ENCODE measurements at regions not wholly inside any gene's neighbourhood (a gene's known extent, or its start where the extent isn't known, plus 50 kb on each side); places are given as distances from the start of the nearest gene placed in this dataset.

DNA sequence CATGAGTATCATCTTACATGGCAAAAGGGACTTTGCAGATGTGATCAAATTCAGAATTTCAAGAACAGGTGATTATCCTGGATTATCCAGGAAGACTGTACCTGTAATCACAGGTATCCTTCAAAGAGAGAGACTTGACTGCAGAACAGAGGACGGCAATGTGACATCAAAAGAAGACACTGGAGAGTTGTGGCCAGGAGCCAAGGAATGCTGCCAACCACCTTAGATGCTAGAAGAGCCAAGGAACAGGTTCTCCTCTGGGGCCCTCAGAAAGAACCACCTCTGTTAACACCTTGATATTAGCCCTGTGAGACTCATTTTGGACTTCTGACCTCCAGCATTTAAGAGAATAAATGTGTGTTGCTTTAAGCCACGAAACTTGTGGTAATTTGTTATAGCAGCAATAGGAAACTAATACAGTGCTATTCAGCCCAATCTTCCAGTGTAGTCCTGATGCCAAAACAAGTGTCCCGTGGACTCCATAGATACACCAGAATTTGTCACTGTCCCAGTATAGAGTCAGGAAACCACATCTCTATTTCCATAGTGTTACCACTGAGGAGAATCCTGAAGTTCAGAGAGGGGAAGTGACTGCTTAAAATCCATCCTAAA, 330.6 kb upstream of the TLE3 start:
- TF ChIP-seq TAF1 (IDR thresholded peaks at IDR 0.05; ENCODE audit: borderline replicate concordance, insufficient read depth, low read length) (no peak), FOXP2 (optimal IDR thresholded peaks at IDR 0.05; ENCODE audit: borderline replicate concordance, extremely low read depth, extremely low read length, insufficient read depth) (no peak), POLR2AphosphoS5 (IDR thresholded peaks at IDR 0.05; ENCODE audit: low read depth, low read length) (no peak), SIN3A (IDR thresholded peaks at IDR 0.05; ENCODE audit: borderline replicate concordance, insufficient read depth, low read length) (no peak)
- TF ChIP-seq, protein P1, sequence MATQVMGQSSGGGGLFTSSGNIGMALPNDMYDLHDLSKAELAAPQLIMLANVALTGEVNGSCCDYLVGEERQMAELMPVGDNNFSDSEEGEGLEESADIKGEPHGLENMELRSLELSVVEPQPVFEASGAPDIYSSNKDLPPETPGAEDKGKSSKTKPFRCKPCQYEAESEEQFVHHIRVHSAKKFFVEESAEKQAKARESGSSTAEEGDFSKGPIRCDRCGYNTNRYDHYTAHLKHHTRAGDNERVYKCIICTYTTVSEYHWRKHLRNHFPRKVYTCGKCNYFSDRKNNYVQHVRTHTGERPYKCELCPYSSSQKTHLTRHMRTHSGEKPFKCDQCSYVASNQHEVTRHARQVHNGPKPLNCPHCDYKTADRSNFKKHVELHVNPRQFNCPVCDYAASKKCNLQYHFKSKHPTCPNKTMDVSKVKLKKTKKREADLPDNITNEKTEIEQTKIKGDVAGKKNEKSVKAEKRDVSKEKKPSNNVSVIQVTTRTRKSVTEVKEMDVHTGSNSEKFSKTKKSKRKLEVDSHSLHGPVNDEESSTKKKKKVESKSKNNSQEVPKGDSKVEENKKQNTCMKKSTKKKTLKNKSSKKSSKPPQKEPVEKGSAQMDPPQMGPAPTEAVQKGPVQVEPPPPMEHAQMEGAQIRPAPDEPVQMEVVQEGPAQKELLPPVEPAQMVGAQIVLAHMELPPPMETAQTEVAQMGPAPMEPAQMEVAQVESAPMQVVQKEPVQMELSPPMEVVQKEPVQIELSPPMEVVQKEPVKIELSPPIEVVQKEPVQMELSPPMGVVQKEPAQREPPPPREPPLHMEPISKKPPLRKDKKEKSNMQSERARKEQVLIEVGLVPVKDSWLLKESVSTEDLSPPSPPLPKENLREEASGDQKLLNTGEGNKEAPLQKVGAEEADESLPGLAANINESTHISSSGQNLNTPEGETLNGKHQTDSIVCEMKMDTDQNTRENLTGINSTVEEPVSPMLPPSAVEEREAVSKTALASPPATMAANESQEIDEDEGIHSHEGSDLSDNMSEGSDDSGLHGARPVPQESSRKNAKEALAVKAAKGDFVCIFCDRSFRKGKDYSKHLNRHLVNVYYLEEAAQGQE (IDR thresholded peaks at IDR 0.05; ENCODE audit: insufficient read depth in 1 of 2, low read depth in 2 of 2, low read length in 2 of 2): no peak

DNA sequence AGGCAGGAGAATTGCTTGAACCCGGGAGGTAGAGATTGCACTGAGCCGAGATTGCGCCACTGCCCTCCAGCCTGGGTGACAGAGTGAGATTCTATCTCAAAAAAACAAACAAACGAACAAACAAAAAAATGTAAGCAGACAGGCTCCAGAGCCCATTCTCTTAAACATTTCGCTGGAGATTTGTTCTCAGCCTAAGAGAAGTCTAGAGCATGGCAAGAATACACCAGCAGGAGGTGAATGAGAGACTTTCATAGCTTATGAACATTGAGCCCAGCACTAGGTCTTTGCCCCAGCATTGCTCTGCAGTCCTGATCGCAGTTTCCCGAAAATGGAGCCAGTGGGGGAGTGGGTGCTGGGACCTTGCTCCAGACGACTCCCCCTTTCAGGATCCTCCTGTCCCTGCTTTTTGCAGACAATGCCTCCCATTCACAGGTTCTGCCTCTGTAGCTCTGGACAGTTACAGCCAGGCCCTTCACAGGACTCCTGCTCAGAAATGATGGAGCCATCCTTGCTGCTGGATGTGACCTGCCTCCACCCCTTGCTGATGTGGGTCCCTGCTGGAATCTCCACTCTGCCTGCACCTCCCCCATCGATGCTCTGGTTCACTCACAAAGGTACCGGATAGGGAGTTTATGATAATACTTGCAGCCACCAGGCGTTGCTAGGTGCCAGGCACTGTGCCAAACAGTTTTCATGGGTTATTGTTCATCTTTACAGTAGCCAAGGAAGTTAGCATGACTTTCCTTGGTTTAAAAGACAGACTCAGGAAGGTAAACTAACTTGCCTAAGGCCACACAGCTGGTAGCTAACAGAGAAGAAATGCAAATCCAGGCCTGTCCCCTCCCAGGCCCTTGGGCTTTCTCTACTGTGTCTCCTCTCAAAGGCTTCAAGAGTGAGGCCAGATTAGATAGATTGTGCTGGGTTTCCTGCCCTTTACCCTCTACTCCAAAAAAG, 329.7 kb upstream of the TLE3 start:
- TF ChIP-seq, protein P1 (IDR thresholded peaks at IDR 0.05; ENCODE audit: insufficient read depth in 1 of 2, low read depth in 2 of 2, low read length in 2 of 2): no peak
- no peak for TF ChIP-seq POLR2AphosphoS5 (IDR thresholded peaks at IDR 0.05; ENCODE audit: low read depth, low read length)
- no peak for TF ChIP-seq SIN3A (IDR thresholded peaks at IDR 0.05; ENCODE audit: borderline replicate concordance, insufficient read depth, low read length)
- TF ChIP-seq TAF1 (IDR thresholded peaks at IDR 0.05; ENCODE audit: borderline replicate concordance, insufficient read depth, low read length): no peak
- TF ChIP-seq FOXP2 (optimal IDR thresholded peaks at IDR 0.05; ENCODE audit: borderline replicate concordance, extremely low read depth, extremely low read length, insufficient read depth): no peak

DNA sequence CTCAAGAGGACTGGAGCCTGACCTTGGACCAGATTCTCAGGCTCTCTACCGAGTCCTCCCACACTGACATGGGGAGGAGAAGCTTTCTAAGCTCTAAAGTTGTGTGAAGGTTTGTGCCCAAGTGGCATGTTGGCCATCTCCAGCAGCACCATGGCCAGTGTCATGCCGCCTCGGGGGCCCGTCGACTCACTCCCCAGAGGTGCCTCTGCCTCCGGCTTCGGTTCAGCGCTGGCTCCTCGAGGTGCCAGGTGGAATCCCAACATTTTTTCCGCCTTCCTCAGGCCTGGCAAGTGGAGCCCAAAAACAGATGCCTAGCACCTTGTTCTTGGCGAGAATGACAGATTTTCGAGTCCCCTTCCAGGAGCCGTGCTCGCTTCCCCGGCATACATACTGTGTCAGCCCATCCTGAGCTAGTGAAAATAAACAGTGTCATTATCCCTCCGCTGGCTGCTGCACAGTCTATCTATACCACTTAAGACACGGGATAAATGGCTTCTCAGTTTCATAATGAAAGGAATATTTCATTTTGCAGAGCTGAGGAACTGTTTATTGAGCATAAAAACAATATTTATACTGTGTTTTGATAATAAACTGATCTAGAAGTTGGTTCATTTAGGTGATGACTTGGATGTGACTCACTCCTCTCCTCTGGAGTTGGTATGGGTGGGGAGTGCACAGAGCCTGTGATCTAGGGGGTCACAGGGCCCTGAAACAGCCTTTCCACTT, 328.5 kb upstream of the TLE3 start:
- TF ChIP-seq SIN3A (IDR thresholded peaks at IDR 0.05; ENCODE audit: borderline replicate concordance, insufficient read depth, low read length) (no peak), FOXP2 (optimal IDR thresholded peaks at IDR 0.05; ENCODE audit: borderline replicate concordance, extremely low read depth, extremely low read length, insufficient read depth) (no peak), TAF1 (IDR thresholded peaks at IDR 0.05; ENCODE audit: borderline replicate concordance, insufficient read depth, low read length) (no peak), POLR2AphosphoS5 (IDR thresholded peaks at IDR 0.05; ENCODE audit: low read depth, low read length) (no peak)
- TF ChIP-seq, protein P1 (IDR thresholded peaks at IDR 0.05; ENCODE audit: insufficient read depth in 1 of 2, low read depth in 2 of 2, low read length in 2 of 2): peak; percentile 13 to 77; a peak in 2 of 4 replicates

DNA sequence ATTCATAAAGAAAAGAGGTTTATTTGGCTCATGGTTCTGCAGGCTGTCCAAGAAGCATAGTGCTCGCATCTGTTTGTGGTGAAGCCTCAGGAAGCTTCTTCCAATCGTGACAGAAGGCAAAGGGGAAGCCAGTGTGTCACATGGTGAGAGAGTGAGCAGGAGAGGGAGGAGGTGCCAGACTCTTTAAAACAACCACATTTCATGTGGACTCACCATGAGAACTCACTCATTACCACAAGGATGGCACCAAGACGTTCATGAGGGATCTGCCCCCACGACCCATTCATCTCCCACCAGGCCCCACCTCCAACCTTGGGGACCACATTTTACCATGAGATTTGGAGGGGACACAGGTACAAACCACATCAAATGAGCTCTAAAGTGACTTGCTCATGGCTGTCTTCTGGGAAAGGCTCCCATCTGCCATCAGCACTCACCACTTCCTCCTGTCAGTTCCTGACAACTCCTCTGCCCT, 327.3 kb upstream of the TLE3 start:
- TF ChIP-seq FOXP2 (optimal IDR thresholded peaks at IDR 0.05; ENCODE audit: borderline replicate concordance, extremely low read depth, extremely low read length, insufficient read depth) (no peak), TAF1 (IDR thresholded peaks at IDR 0.05; ENCODE audit: borderline replicate concordance, insufficient read depth, low read length) (no peak), POLR2AphosphoS5 (IDR thresholded peaks at IDR 0.05; ENCODE audit: low read depth, low read length) (no peak), SIN3A (IDR thresholded peaks at IDR 0.05; ENCODE audit: borderline replicate concordance, insufficient read depth, low read length) (no peak)
- TF ChIP-seq, protein P1 (IDR thresholded peaks at IDR 0.05; ENCODE audit: insufficient read depth in 1 of 2, low read depth in 2 of 2, low read length in 2 of 2): no peak
